RWPE2 (cell line): ENCODE measurements at regions not wholly inside any gene's neighbourhood (a gene's known extent, or its start where the extent isn't known, plus 50 kb on each side); places are given as distances from the start of the nearest gene placed in this dataset.

Experiments used
- ATAC-seq: fragments of 200-7000 bp; cut with Tn5 transposase; 3 replicates; pipeline ENCODE4 v1.9.1; 2021; ENCODE audit warnings: low read depth
- DNase-seq: peaks from one replicate; pipeline ENCODE4 v3.0.0-alpha.2; 2020; ENCODE audit warnings: low spot score
- H3K27ac ChIP-seq: fragments of 450-650 bp; 2 replicates; pipeline ENCODE4 v1.5.1; 2017; ENCODE audit warnings: mild to moderate bottlenecking; ENCODE audit not compliant: poor library complexity, severe bottlenecking
- H3K27me3 ChIP-seq: fragments of 250-450 bp; sonication (Bioruptor Pico); 2 replicates; pipeline ENCODE4 v1.5.1; 2021; ENCODE audit warnings: mild to moderate bottlenecking, moderate library complexity; ENCODE audit not compliant: insufficient read depth, poor library complexity, severe bottlenecking
- H3K36me3 ChIP-seq: fragments of 250-450 bp; sonication (Bioruptor Pico); 2 replicates; pipeline ENCODE4 v1.5.1; 2020; ENCODE audit warnings: low read depth, mild to moderate bottlenecking, moderate library complexity
- H3K4me1 ChIP-seq: fragments of 250-450 bp; sonication (Bioruptor Pico); 2 replicates; pipeline ENCODE4 v1.5.1; 2021; ENCODE audit warnings: mild to moderate bottlenecking, moderate library complexity; ENCODE audit not compliant: insufficient read depth, poor library complexity, severe bottlenecking
- H3K4me3 ChIP-seq: fragments of 250-450 bp; sonication (Bioruptor Pico); 2 replicates; pipeline ENCODE4 v1.5.1; 2021; ENCODE audit warnings: mild to moderate bottlenecking, moderate library complexity; ENCODE audit not compliant: severe bottlenecking
- H3K9me3 ChIP-seq: fragments of 250-450 bp; sonication (Bioruptor Pico); 2 replicates; pipeline ENCODE4 v1.5.1; 2021; ENCODE audit warnings: mild to moderate bottlenecking, moderate library complexity; ENCODE audit not compliant: severe bottlenecking
- CTCF ChIP-seq: fragments of 450-650 bp; IDR thresholded peaks from one replicate; pipeline ENCODE4 v1.5.1; 2017; ENCODE audit warnings: mild to moderate bottlenecking, moderate library complexity; ENCODE audit not compliant: poor library complexity, severe bottlenecking

GRCh38 chr5:26828294-26828693 is 210.1 kb downstream of the CDH9 start:
- DNase-seq (no peak), ATAC-seq (no peak)
- peaks cover 3% of the 10 kb centered on the region for H3K9me3 ChIP-seq
- no peak for TF ChIP-seq CTCF
- H3K4me1 ChIP-seq: no peaks in the 10 kb centered on the region
- H3K4me3 ChIP-seq: no peak overlapping the region
- H3K36me3 ChIP-seq: no peaks in the 10 kb centered on the region
- H3K27ac ChIP-seq: no peak overlapping the region
- no peaks in the 10 kb centered on the region for H3K27me3 ChIP-seq

DNA sequence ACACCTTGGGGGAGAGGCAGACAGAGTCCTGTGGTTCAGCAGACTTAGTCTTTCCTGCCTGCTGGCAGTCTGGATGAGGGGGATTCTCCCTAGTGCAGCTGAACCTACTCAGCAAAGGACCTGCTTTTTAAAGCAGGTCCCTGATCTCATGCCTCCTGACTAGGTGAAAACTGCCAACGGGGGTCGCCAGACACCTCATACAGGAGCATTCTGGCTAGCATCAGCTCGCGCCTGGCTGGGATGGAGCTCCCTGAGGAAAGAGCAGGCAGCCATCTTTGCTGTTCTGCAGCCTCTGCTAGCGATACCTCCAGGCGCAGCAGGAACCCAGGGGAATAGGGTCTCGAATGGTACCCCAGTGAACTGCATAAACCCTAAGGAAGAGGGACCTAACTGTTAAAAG is 225.2 kb downstream of the CDH9 start:
- no peaks in the 10 kb centered on the region for H3K27me3 ChIP-seq
- ATAC-seq: no peak
- no peaks in the 10 kb centered on the region for H3K36me3 ChIP-seq
- H3K4me1 ChIP-seq: no peaks in the 10 kb centered on the region
- no peak overlapping the region for H3K4me3 ChIP-seq
- H3K27ac ChIP-seq: no peak overlapping the region
- TF ChIP-seq CTCF: no peak
- DNase-seq: no peak
- no peaks in the 10 kb centered on the region for H3K9me3 ChIP-seq

GRCh38 chr5:26812714-26813113 is 225.7 kb downstream of the CDH9 start:
- Histone ChIP-seq H3K4me1 (no peaks in the 10 kb centered on the region), H3K9me3 (no peaks in the 10 kb centered on the region), H3K4me3 (no peak overlapping the region), H3K27me3 (no peaks in the 10 kb centered on the region), H3K27ac (no peak overlapping the region), H3K36me3 (no peaks in the 10 kb centered on the region)
- no peak for ATAC-seq
- no peak for DNase-seq
- TF ChIP-seq CTCF: no peak

DNA sequence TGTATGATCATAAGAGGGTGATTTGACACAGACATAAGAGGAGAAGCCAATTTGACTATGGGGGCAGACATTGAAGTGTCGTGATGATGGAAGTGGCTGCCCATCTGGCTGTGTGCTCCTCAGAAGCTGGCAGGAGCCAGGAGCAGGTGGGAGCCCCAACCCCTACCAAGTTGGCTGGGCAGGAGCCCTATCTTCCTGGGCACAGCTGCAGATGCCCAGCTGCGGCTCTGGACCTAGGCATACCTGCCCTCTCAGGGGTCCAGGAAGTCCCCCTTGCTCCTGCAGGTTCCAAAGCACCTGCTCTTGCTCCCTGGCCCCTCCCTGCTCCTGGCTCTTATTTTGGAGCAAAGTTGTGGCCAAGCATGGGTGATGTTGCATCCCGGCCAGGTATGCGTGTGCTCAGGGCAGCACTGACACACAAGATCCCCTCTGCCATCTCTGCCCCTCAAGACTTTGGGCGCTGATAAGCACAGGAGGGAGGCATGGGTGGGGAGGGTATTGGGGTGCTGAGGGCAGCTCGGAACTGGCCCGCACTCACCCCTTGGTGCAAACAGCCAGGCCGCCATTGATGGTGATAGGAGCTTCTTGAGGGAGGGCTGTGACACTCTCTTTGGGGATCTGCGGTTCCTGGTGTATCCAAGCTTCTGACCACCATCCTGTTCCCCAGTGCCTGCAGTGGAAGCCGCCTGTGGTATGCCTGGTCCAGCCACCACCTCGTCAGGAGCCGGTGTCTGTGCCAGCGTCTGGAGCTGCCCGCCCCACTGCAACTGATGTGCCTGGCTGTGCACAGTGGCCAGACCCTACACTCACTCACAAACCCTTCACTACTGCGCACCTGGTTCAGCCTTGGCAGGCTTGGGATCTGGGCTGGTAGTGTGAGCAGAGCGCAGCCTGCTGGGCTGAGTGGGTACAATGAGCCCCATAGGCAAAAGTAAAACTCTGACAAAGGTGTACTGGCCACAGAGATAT is 230.9 kb downstream of the CDH9 start:
- ATAC-seq (no peak), DNase-seq (peak; percentile 42)
- no peaks in the 10 kb centered on the region for H3K36me3 ChIP-seq
- peaks cover 12% of the 10 kb centered on the region for H3K9me3 ChIP-seq
- no peak overlapping the region for H3K27ac ChIP-seq
- H3K27me3 ChIP-seq: no peaks in the 10 kb centered on the region
- no peak overlapping the region for H3K4me3 ChIP-seq
- no peak for TF ChIP-seq CTCF
- no peaks in the 10 kb centered on the region for H3K4me1 ChIP-seq

DNA sequence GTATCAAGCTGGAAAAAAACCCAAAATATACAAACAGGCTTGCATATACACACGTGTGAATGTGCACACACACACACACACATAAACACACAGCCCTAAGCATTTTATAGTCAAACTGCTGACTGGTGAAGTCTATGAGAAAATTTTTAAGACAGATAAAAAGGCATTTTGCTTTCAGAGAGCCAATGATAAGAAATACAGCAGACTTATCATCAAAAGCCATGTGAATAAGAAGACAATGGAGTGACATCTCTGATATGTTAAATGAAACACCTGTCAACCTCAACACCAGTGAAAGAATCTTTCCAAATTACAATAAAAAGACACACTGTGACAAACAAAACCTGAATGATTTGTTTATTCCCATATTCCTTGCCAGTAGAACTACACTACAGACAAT is 233.3 kb downstream of the CDH9 start:
- Histone ChIP-seq H3K9me3 (peaks cover 12% of the 10 kb centered on the region), H3K27me3 (no peaks in the 10 kb centered on the region), H3K4me1 (no peaks in the 10 kb centered on the region), H3K36me3 (no peaks in the 10 kb centered on the region), H3K4me3 (no peak overlapping the region), H3K27ac (no peak overlapping the region)
- no peak for TF ChIP-seq CTCF
- no peak for ATAC-seq
- no peak for DNase-seq
